HL-60 (cell line): ENCODE measurements at regions not wholly inside any gene's neighbourhood (a gene's known extent, or its start where the extent isn't known, plus 50 kb on each side); places are given as distances from the start of the nearest gene placed in this dataset.

ENCODE experiments used
- DNase-seq, 2 experiments: peaks; one replicate each; pipeline ENCODE4 v3.0.0-alpha.2; 2010 to 2020; ENCODE audit warnings: low read depth in 1 of 2, low spot score in 1 of 2
- H3K27ac ChIP-seq: fragments of 250-450 bp; sonication (Bioruptor Pico); replicated peaks from 2 replicates; pipeline ENCODE4 v1.5.1; 2020; ENCODE audit warnings: mild to moderate bottlenecking, moderate library complexity
- H3K27me3 ChIP-seq: fragments of 250-450 bp; sonication (Bioruptor Pico); 2 replicates; pipeline ENCODE4 v1.5.1; 2021; ENCODE audit warnings: mild to moderate bottlenecking, moderate library complexity; ENCODE audit not compliant: insufficient read depth, poor library complexity, severe bottlenecking
- H3K4me3 ChIP-seq: replicated peaks from 2 replicates; pipeline ENCODE4 v1.5.1; 2011; ENCODE audit warnings: mild to moderate bottlenecking, control low read depth, low read length; ENCODE audit not compliant: insufficient read depth
- GABPA ChIP-seq: IDR thresholded peaks from 2 replicates; pipeline ENCODE4 v1.6.1; 2012; ENCODE audit warnings: low read depth
- POLR2AphosphoS5 ChIP-seq: IDR thresholded peaks from 2 replicates; pipeline ENCODE4 v1.6.1; 2012; ENCODE audit warnings: low read depth
- REST ChIP-seq: IDR thresholded peaks from 2 replicates; pipeline ENCODE4 v1.6.1; 2012; ENCODE audit warnings: low read depth; ENCODE audit not compliant: insufficient replicate concordance
- SPI1 ChIP-seq: IDR thresholded peaks from 2 replicates; pipeline ENCODE4 v1.6.1; 2012; ENCODE audit warnings: low read depth, mild to moderate bottlenecking, borderline replicate concordance
- TF ChIP-seq, protein P1 (sequence below): IDR thresholded peaks from one replicate; pipeline ENCODE4 v1.5.1; 2011; ENCODE audit warnings: low read length, control low read depth, inconsistent platforms; ENCODE audit not compliant: insufficient read depth

GRCh38 chr12:115134298-115134697 is 450.3 kb upstream of the TBX3 start:
- Histone ChIP-seq H3K4me3 (no peak overlapping the region), H3K27me3 (no peaks in the 10 kb centered on the region), H3K27ac (no peak overlapping the region)
- DNase-seq = no peak
- TF ChIP-seq REST = no peak
- TF ChIP-seq SPI1 = no peak
- TF ChIP-seq POLR2AphosphoS5 = no peak
- no peak for TF ChIP-seq GABPA
- TF ChIP-seq, protein P1, sequence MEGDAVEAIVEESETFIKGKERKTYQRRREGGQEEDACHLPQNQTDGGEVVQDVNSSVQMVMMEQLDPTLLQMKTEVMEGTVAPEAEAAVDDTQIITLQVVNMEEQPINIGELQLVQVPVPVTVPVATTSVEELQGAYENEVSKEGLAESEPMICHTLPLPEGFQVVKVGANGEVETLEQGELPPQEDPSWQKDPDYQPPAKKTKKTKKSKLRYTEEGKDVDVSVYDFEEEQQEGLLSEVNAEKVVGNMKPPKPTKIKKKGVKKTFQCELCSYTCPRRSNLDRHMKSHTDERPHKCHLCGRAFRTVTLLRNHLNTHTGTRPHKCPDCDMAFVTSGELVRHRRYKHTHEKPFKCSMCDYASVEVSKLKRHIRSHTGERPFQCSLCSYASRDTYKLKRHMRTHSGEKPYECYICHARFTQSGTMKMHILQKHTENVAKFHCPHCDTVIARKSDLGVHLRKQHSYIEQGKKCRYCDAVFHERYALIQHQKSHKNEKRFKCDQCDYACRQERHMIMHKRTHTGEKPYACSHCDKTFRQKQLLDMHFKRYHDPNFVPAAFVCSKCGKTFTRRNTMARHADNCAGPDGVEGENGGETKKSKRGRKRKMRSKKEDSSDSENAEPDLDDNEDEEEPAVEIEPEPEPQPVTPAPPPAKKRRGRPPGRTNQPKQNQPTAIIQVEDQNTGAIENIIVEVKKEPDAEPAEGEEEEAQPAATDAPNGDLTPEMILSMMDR = no peak

DNA sequence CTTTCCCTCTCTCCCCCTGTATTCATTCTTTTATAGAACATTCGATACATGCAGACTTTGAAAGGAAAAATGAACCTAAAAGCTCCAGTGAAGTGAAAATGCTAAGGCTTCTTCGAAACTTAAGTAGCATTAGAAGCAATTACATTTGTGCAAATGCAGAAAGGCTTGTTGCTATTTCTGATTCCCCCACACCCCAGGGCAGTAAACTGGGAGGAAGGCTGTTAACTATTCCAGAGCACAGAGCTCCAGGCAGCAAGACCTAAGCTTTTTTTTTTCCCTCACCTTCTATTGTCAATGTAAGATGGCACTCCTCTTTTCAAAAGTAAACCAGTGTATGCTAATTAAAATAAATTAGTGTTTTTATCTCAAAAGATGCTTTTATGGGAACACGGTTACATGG is 448.9 kb upstream of the TBX3 start:
- DNase-seq = no peak
- no peaks in the 10 kb centered on the region for H3K27me3 ChIP-seq
- TF ChIP-seq GABPA (no peak), POLR2AphosphoS5 (no peak)
- TF ChIP-seq, protein P1 = no peak

GRCh38 chr12:115132145-115132544 is 448.2 kb upstream of the TBX3 start:
- TF ChIP-seq SPI1 (no peak), GABPA (no peak), POLR2AphosphoS5 (no peak), REST (no peak)
- TF ChIP-seq, protein P1 = no peak
- H3K27me3 ChIP-seq = no peaks in the 10 kb centered on the region
- H3K4me3 ChIP-seq = no peak overlapping the region
- no peak overlapping the region for H3K27ac ChIP-seq
- DNase-seq = no peak

More for the DNA sequence above, 448.9 kb upstream of the TBX3 start:
- H3K4me3 ChIP-seq = no peak overlapping the region
- H3K27ac ChIP-seq = no peak overlapping the region

GRCh38 chr12:115129727-115130126 is 445.8 kb upstream of the TBX3 start:
- H3K4me3 ChIP-seq = no peak overlapping the region
- TF ChIP-seq SPI1 = no peak
- no peak for TF ChIP-seq REST
- H3K27ac ChIP-seq = no peak overlapping the region
- no peaks in the 10 kb centered on the region for H3K27me3 ChIP-seq
- no peak for DNase-seq
